ENCODE measurements at regions not wholly inside any gene's neighbourhood (a gene's known extent, or its start where the extent isn't known, plus 50 kb on each side); places are given as distances from the start of the nearest gene placed in this dataset.
"Not testable (repeated sequence)": the region's sequence is repeated elsewhere in the genome, so short reads cannot be mapped to it uniquely, and the experiment has no call there.

DNA sequence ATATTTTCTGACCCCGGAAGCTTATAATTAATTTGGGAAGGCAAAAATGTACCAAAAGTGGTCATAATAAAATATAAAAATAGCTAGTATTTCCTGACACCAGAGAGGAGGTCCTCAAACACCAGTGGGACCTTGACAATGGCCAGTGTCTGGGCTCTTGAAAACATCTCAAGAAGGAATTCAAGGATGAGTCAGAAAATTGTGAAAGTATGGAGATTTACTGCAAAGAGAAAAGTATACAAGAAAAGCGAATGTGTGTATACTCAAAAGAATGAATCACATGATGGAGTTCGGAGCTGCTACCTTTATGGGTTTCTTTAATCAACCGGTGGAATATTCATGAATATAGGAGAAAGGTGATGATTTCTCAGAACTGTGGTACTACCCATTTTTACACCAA, 1709.0 kb upstream of the WWC1 start:
- Mint-ChIP-seq H3K27ac (no peak overlapping the region), H3K36me3 (ENCODE audit: insufficient read depth) (no peaks in the 10 kb centered on the region), H3K9me3 (peaks cover 8 to 18% of the 10 kb centered on the region in 2 donors), H3K4me3 (no peak overlapping the region), H3K4me1 (ENCODE audit: low read depth in 2 of 2) (no peaks in the 10 kb centered on the region), H3K27me3 (no peaks in the 10 kb centered on the region)
- DNase-seq (no peak), ATAC-seq (replicated peaks) (no peak)

DNA sequence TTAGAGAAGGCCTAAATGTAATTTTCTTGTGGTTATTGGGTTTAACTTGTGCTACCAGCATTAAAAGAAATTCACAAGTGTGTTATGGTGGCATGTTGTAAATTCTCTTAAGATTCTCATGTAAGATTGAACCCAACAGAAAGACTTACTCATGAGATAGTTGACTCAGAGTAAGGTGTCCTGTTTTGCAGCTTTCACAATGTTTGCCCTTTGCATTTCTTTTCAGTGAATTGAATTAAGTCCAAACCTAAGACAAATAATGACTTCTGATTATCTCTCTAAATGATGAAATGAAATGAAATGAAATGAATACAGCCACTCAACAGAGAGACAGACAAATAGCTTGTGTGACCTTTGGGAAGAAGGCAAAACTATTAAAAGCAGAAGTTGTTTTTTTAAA, 1696.9 kb upstream of the WWC1 start:
- no peak overlapping the region for H3K27ac Mint-ChIP-seq
- H3K9me3 Mint-ChIP-seq = peaks cover 8 to 9% of the 10 kb centered on the region in 2 donors
- H3K4me1 Mint-ChIP-seq (ENCODE audit: low read depth in 2 of 2) = no peaks in the 10 kb centered on the region
- no peak overlapping the region for H3K4me3 Mint-ChIP-seq
- DNase-seq = no peak
- no peak for ATAC-seq (replicated peaks)
- H3K36me3 Mint-ChIP-seq (ENCODE audit: insufficient read depth) = no peaks in the 10 kb centered on the region
- no peaks in the 10 kb centered on the region for H3K27me3 Mint-ChIP-seq

DNA sequence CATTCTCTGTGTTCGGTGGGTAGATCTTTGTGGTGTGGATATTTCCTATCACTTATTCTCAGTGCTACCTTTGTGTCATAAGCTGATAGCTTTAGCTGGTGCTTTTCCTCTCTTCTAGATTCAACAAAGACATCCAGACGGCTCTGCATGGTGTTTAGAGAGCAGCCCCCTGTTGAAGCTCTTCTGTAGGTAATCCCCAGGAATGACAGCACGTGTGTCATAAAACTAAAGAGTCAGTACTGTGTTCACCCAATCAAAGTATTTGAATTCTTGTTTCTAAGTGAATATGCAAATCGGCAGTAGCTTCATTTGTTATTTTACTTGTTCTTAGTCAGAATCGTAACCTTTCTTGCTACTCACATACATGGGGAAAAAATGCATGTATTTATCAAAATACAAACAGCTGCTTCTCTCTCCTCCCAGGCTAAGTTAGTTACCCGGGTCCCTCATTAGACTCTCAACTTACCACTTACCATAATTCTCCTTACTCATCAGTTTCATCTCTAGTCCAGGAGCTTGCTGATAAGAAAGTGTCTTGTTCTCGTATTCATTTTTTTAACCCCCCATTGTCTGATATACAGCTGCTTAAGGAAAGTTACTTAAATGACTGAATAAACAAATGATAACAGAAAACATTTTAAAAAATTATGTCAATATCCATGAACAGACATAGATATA, 1696.0 kb upstream of the WWC1 start:
- ATAC-seq (replicated peaks) (no peak), DNase-seq (no peak)
- no peaks in the 10 kb centered on the region for H3K36me3 Mint-ChIP-seq (ENCODE audit: insufficient read depth)
- no peak overlapping the region for H3K4me3 Mint-ChIP-seq
- no peaks in the 10 kb centered on the region for H3K27me3 Mint-ChIP-seq
- H3K4me1 Mint-ChIP-seq (ENCODE audit: low read depth in 2 of 2) = no peaks in the 10 kb centered on the region
- peaks cover 8 to 9% of the 10 kb centered on the region in 2 donors for H3K9me3 Mint-ChIP-seq
- no peak overlapping the region for H3K27ac Mint-ChIP-seq

DNA sequence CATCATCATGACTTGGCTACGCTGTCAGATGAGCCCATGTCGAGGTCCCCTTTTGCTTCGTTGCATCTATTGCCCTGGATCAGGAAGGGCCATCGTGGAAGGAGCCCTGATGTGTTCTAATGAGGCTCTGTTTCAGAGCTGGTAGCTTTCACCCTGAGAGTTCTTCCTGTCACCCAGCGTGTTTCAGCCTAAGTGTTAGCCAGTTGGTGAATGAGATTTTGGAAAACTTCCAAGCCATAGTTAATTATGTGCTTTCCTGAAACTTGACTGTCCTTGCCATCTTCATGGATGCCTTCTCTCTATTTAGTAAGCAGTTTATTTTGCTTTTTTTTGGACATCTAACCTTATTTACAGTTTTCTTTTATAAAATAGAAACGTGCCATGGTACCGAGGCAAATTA, 1695.4 kb upstream of the WWC1 start:
- no peak for ATAC-seq (replicated peaks)

DNA sequence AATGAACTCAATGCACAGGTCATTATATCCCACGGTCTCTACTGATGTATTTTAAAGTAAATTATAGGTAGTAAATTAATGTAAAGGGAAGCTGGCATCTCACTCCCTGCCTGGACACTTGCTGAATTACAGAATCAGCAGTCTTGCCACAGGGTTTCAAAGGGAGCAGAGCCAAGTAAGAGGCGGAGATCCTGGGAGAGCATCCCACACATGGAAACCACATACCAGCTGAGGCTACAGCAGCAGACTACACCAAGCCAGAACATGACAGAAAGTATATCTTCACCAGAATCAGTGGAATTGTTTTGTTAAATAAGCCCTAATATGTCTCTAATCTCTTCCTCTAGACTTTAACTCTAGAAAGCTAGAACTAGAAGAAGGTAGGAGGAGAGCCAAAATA, 1689.2 kb upstream of the WWC1 start:
- H3K36me3 Mint-ChIP-seq (ENCODE audit: insufficient read depth) = peaks cover 3% of the 10 kb centered on the region
- H3K27ac Mint-ChIP-seq = no peak overlapping the region
- no peaks in the 10 kb centered on the region for H3K4me1 Mint-ChIP-seq (ENCODE audit: low read depth in 2 of 2)
- H3K9me3 Mint-ChIP-seq = peaks cover 6 to 16% of the 10 kb centered on the region in 2 donors
- DNase-seq (no peak), ATAC-seq (replicated peaks) (no peak)
- H3K27me3 Mint-ChIP-seq = no peaks in the 10 kb centered on the region
- H3K4me3 Mint-ChIP-seq = no peak overlapping the region

More for the DNA sequence above, 1695.4 kb upstream of the WWC1 start:
- DNase-seq = no peak
- Mint-ChIP-seq H3K9me3 (peaks cover 8 to 9% of the 10 kb centered on the region in 2 donors), H3K36me3 (ENCODE audit: insufficient read depth) (no peaks in the 10 kb centered on the region), H3K4me3 (no peak overlapping the region), H3K27ac (no peak overlapping the region), H3K27me3 (no peaks in the 10 kb centered on the region), H3K4me1 (ENCODE audit: low read depth in 2 of 2) (no peaks in the 10 kb centered on the region)

DNA sequence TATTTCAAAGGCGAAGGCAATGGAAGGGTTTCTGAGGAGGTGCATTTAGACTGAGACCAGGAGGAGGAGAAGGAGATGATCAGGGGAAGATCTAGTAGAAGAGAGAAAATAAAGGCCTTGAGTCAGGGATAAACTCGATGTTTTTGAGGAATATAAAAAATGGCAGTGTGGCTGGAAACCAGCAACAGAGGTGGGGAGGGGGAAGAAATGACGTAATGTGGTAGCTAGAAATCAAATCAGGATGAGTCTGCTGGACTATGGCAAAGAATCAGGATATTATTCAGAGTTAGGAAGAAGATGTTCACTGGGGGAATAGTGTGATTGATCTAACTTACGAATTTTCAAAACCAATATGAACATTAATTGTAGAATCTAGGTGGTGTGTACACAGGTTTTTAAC, 1673.9 kb upstream of the WWC1 start:
- Mint-ChIP-seq H3K36me3 (ENCODE audit: insufficient read depth) (no peaks in the 10 kb centered on the region), H3K4me3 (no peak overlapping the region), H3K9me3 (peaks cover 11 to 20% of the 10 kb centered on the region in 2 donors), H3K27ac (no peak overlapping the region), H3K4me1 (ENCODE audit: low read depth in 2 of 2) (no peaks in the 10 kb centered on the region), H3K27me3 (no peaks in the 10 kb centered on the region)
- ATAC-seq (replicated peaks) = no peak
- DNase-seq = no peak

DNA sequence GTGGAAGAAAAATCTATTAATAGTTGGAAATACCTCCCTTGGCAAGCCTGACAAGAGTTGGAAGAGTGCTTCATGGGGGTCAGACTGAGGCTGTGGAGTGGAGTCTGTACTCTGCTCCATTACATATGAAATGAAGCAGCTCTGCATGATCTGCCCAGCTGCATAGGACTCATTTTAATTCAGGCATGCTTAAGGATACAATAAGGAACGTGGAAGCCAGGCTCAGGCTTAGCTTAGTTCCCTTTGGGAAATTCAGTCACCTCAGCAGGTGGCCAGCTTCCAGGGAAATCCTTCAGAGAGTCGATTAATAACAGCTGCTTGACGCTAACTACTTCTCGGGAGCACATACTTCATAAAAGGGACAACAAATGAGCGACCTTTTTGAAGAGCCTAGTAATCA, 1672.9 kb upstream of the WWC1 start:
- no peaks in the 10 kb centered on the region for H3K4me1 Mint-ChIP-seq (ENCODE audit: low read depth in 2 of 2)
- no peak overlapping the region for H3K4me3 Mint-ChIP-seq
- H3K9me3 Mint-ChIP-seq = peaks cover 13 to 29% of the 10 kb centered on the region in 2 donors
- no peak for DNase-seq
- no peaks in the 10 kb centered on the region for H3K36me3 Mint-ChIP-seq (ENCODE audit: insufficient read depth)
- ATAC-seq (replicated peaks) = no peak
- H3K27ac Mint-ChIP-seq = no peak overlapping the region
- no peaks in the 10 kb centered on the region for H3K27me3 Mint-ChIP-seq

DNA sequence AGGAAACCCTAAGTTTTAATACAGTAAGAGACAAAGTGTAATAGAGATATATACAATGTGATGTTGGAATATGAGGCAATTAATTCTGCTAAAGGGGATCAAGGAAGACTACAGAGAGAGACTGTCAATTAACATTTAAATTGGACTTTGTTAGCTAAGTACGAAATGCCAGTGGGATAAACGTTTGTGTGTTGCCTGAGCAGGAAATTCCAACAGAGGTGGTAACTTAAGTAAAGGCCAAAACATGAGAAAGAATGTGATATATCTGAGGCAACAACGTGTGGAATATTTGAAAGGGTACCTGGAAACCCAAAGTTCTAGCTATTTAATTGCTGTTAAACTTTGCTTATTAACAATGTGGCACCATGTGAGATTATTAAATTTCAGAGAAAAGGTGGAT, 1666.9 kb upstream of the WWC1 start:
- H3K9me3 Mint-ChIP-seq = peaks cover 6 to 14% of the 10 kb centered on the region in 2 donors

DNA sequence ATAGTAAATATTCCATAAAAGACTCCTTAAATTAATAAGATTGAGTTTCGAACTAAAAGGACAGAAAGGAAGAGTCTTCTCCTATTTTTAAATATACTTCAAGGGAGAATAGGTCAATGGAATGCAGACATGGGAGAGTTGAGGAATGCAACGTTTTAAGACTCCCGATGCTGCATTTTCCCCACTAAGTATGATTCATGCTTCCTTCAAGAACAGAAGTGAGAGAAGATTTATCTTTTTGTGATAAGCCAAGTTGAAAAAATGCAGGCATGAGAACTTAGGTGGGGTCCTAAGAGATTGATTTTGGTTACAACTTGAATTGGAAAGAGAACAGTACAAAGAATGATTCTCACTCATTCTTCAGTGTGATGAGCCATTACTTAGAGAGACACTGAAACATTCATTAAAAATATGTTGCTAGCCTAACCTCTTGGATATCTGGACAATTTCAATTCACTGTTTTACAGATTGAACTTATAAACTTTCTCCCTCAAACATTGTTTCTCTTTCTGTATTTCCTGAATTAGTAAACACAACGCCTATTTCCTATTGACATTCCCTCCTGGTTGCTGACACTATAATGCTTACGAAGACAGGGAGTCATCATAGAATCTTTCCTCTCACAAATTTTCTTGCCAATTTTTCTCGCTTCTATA, 1666.1 kb upstream of the WWC1 start:
- Mint-ChIP-seq H3K27ac (no peak overlapping the region), H3K27me3 (no peaks in the 10 kb centered on the region), H3K36me3 (ENCODE audit: insufficient read depth) (no peaks in the 10 kb centered on the region), H3K4me3 (no peak overlapping the region), H3K4me1 (ENCODE audit: low read depth in 2 of 2) (no peaks in the 10 kb centered on the region), H3K9me3 (peaks cover 5 to 14% of the 10 kb centered on the region in 2 donors)
- no peak for DNase-seq
- no peak for ATAC-seq (replicated peaks)

More for the DNA sequence above, 1666.9 kb upstream of the WWC1 start:
- Mint-ChIP-seq H3K4me1 (ENCODE audit: low read depth in 2 of 2) (no peaks in the 10 kb centered on the region), H3K27me3 (no peaks in the 10 kb centered on the region), H3K27ac (no peak overlapping the region), H3K36me3 (ENCODE audit: insufficient read depth) (no peaks in the 10 kb centered on the region), H3K4me3 (no peak overlapping the region)
- no peak for DNase-seq
- no peak for ATAC-seq (replicated peaks)

DNA sequence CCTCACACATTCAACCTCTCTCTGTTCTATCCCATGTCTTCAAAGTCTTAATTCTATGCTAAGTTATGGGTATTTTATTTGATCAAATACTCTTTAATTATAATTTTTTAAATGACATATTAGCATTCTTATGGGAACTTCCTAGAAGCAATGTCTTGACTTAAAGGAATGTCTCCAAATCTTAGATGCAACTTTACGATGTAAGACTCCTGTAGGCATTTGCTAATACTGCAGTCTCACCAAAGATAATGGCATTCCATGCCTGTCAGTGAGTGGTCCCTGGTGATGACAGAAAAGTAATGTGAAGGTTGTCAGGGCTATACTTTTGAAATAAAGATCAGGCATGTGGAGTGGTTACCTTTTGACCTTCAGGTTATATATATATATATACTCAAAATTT, 1654.2 kb upstream of the WWC1 start:
- no peaks in the 10 kb centered on the region for H3K4me1 Mint-ChIP-seq (ENCODE audit: low read depth in 2 of 2)
- no peak overlapping the region for H3K27ac Mint-ChIP-seq
- H3K27me3 Mint-ChIP-seq = no peaks in the 10 kb centered on the region
- no peaks in the 10 kb centered on the region for H3K36me3 Mint-ChIP-seq (ENCODE audit: insufficient read depth)
- ATAC-seq (replicated peaks) (no peak), DNase-seq (no peak)
- no peak overlapping the region for H3K4me3 Mint-ChIP-seq
- peaks cover 2 to 14% of the 10 kb centered on the region in 2 donors for H3K9me3 Mint-ChIP-seq

DNA sequence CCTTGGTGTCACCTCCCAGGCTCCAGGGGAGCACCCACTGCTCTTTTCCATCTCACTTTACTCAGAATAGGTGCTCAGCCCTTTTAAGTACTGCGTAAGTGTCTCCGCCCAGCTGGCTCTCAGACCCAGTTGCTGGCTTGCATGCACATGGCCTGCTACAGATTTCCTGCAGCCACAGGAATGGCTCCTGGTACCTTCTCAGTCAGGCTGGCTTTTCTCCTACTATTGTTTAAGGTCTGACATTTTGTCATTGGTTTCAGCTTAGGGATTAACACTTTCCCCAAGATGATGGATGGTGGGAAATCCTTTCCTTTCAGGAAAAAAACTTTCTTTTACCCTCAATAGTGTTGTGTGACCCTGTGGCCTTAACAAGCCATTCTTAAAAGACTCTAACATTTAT, 1652.3 kb upstream of the WWC1 start:
- ATAC-seq (replicated peaks) (no peak), DNase-seq (no peak)
- no peak overlapping the region for H3K4me3 Mint-ChIP-seq
- no peaks in the 10 kb centered on the region for H3K4me1 Mint-ChIP-seq (ENCODE audit: low read depth in 2 of 2)
- no peak overlapping the region for H3K27ac Mint-ChIP-seq
- H3K9me3 Mint-ChIP-seq = peaks cover 0 to 16% of the 10 kb centered on the region in 2 donors
- no peaks in the 10 kb centered on the region for H3K36me3 Mint-ChIP-seq (ENCODE audit: insufficient read depth)
- H3K27me3 Mint-ChIP-seq = no peaks in the 10 kb centered on the region

DNA sequence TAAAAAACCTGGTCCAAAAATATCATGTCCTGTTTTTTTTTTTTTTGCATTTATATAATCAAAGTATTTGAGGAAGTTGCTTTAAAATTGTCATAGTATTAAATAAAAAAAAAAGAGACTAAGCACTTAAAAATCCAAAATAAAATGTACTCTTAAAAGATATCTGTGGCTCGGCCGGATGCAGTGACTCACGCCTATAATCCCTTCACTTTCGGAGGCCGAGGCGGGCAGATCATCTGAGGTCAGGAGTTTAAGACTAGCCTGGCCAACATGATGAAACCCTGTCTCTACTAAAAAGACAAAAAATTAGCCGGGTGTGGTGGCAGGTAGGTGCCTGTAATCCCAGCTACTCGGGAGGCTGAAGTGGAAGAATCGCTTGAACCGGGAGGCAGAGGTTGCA, 1651.3 kb upstream of the WWC1 start:
- DNase-seq; H3K36me3 Mint-ChIP-seq (ENCODE audit: insufficient read depth); H3K4me3 Mint-ChIP-seq; H3K27ac Mint-ChIP-seq; ATAC-seq (replicated peaks); H3K27me3 Mint-ChIP-seq; H3K4me1 Mint-ChIP-seq (ENCODE audit: low read depth in 2 of 2): not testable (repeated sequence)
- H3K9me3 Mint-ChIP-seq = peaks cover 4 to 25% of the 10 kb centered on the region in 2 donors

DNA sequence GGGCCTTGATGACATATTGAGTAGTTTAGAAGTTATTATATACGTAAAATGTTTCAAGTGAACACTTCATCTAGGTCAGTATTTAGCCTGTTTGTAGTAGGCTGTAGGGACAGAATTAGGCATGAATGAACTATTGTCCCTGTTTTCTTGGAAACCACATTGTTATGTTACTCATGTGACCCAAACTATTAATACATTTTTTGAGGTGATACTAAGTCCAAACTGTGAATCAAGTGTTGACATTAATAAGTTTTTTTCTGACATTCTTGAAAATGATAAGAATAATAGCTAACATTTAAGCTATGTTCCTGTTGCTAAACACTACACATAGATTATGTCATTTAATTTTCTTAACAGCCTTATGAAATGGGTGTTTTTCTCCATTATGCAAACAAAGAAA, 1642.7 kb upstream of the WWC1 start:
- H3K27ac Mint-ChIP-seq = no peak overlapping the region
- no peaks in the 10 kb centered on the region for H3K36me3 Mint-ChIP-seq (ENCODE audit: insufficient read depth)
- no peak overlapping the region for H3K4me3 Mint-ChIP-seq
- no peaks in the 10 kb centered on the region for H3K27me3 Mint-ChIP-seq
- no peak for DNase-seq
- no peaks in the 10 kb centered on the region for H3K4me1 Mint-ChIP-seq (ENCODE audit: low read depth in 2 of 2)
- H3K9me3 Mint-ChIP-seq = peaks cover 5 to 15% of the 10 kb centered on the region in 2 donors
- ATAC-seq (replicated peaks) = no peak

DNA sequence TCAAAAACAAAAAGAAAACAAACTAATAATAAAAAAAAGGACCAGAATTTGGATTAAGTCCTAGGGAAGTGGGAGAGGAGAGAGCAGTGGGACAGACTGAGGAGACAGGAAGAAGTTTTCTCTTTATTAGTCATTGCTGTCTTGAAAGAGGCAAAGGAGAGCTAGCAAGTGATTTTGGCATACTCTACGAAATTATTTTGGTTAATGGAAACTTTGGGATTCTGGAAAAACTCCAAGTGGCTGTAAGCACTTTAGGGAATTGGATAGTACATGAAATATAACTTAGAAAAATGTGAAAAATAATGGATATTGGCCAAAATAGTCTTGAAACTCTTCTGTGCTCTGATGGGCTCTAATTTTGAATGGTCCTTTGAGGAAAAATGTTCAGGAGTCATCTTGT, 1641.8 kb upstream of the WWC1 start:
- DNase-seq (no peak), ATAC-seq (replicated peaks) (no peak)
- H3K4me3 Mint-ChIP-seq = no peak overlapping the region
- no peaks in the 10 kb centered on the region for H3K4me1 Mint-ChIP-seq (ENCODE audit: low read depth in 2 of 2)
- H3K9me3 Mint-ChIP-seq = peaks cover 2 to 11% of the 10 kb centered on the region in 2 donors
- no peaks in the 10 kb centered on the region for H3K36me3 Mint-ChIP-seq (ENCODE audit: insufficient read depth)
- no peaks in the 10 kb centered on the region for H3K27me3 Mint-ChIP-seq
- no peak overlapping the region for H3K27ac Mint-ChIP-seq

Data from effector memory CD8-positive, alpha-beta T cell (primary cell).